Pancreas (tissue), 10 donors: ENCODE measurements at regions not wholly inside any gene's neighbourhood (a gene's known extent, or its start where the extent isn't known, plus 50 kb on each side); places are given as distances from the start of the nearest gene placed in this dataset.
A peak's percentile ranks its signal among the peaks of the same experiment; 100 is the strongest.
"Not testable (repeated sequence)": the region's sequence is repeated elsewhere in the genome, so short reads cannot be mapped to it uniquely, and the experiment has no call there.

Source experiments
- ATAC-seq, 4 donors: fragments of 200-7000 bp; cut with Tn5 transposase; one replicate each; pipeline versions ENCODE4 v1.8.0 to v1.9.1; 2020; ENCODE audit warnings: mild to moderate bottlenecking in 4 of 4, moderate library complexity in 4 of 4
- DNase-seq, 6 donors: peaks; one replicate each; pipeline ENCODE4 v3.0.0-alpha.2; 2020
- FAIRE-seq: peaks from 2 replicates; lab custom pipeline; 2012; peaks lifted over from hg19 to GRCh38; lab: Jason Lieb, UNC
- H3K27ac ChIP-seq, 4 donors: fragments of 200-600 bp; sonication (generic); 1 replicate in 3 of 4; 2 replicates in 1 of 4; pipeline versions ENCODE4 v1.5.0 to v1.8.0; 2020
- H3K27me3 ChIP-seq, 4 donors: fragments of 200-600 bp; one replicate each; pipeline ENCODE4 v1.8.0; 2021
- H3K36me3 ChIP-seq, 3 donors: fragments of 200-600 bp; sonication (generic) in 1 of 3; one replicate each; pipeline versions ENCODE4 v1.5.0 to v1.8.0; 2020 to 2021
- H3K4me1 ChIP-seq, 3 donors: fragments of 200-600 bp; one replicate each; pipeline ENCODE4 v1.8.0; 2021
- H3K4me3 ChIP-seq, 4 donors: fragments of 200-600 bp; sonication (generic) in 2 of 4; one replicate each; pipeline versions ENCODE4 v1.5.0 to v1.8.0; 2020 to 2021
- H3K9me3 ChIP-seq, 4 donors: fragments of 200-600 bp; one replicate each; pipeline ENCODE4 v1.8.0; 2021
- WGBS, 2 donors: extraction: QIAGEN DNeasy Blood & Tissue Kit; methylation state at CpG; one replicate each; pipeline ENCODE4 v1.1.7; 2013; 5-methylcytosine and 5-hydroxymethylcytosine counted together
- intact Hi-C, 3 donors: fragments of 100-400 bp; cut with DNase I; formaldehyde crosslinking; loops; one replicate each; pipeline versions ENCODE4 v1.11.1 to v1.14.2; 2022
- TF ChIP-seq, protein P1 (sequence below), 4 donors: fragments of 200-600 bp; sonication (generic) in 3 of 4; IDR thresholded peaks; one replicate each; pipeline versions ENCODE4 v1.5.0 to v1.8.0; 2021; ENCODE audit warnings: antibody characterized with exemption in 4 of 4
- donor health status: healthy with polysubstance abuse.
- donor health status: DM: no; HTN: no; CAD: no; lungs with moderate emphysema.
- donor health status: DM: no; HTN: no; CAD: no.
- donor health status: control.
- donor health status: control.
- donor health status: Bipolar disorder and iron deficiency.
- donor health status: DM: yes; HTN: yes; CAD: no.
- donor health status: DM: no; HTN: no; CAD: no.
- donor health status: DM: no; HTN: no; CAD: no.
- donor health status: DM: yes; HTN: yes; CAD: no.

DNA sequence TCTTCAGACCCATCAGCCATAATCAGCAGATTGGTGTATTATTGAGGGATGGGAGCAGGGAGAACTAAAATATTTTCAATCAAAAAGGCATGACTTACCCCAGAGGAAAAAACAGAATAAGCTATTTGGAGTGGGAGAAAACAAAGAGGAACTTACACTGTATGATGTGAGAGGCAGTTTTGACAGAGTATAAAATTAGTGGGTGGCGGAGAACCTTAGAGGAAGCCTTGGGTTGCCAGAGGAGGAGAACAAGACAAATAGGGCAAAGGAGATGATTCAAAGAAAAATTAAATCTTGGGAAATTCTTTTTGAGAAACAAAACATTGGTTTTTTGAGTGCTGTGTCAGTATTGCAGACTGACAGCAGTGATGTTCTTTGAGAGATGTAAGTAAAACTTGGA, 285.0 kb downstream of the C11orf87 start:
- Histone ChIP-seq H3K9me3 (no peaks in the 10 kb centered on the region), H3K27ac (no peak overlapping the region), H3K36me3 (no peaks in the 10 kb centered on the region), H3K4me1 (no peaks in the 10 kb centered on the region), H3K4me3 (no peak overlapping the region), H3K27me3 (no peaks in the 10 kb centered on the region)
- DNase-seq = no peak
- no peak for FAIRE-seq
- TF ChIP-seq, protein P1, sequence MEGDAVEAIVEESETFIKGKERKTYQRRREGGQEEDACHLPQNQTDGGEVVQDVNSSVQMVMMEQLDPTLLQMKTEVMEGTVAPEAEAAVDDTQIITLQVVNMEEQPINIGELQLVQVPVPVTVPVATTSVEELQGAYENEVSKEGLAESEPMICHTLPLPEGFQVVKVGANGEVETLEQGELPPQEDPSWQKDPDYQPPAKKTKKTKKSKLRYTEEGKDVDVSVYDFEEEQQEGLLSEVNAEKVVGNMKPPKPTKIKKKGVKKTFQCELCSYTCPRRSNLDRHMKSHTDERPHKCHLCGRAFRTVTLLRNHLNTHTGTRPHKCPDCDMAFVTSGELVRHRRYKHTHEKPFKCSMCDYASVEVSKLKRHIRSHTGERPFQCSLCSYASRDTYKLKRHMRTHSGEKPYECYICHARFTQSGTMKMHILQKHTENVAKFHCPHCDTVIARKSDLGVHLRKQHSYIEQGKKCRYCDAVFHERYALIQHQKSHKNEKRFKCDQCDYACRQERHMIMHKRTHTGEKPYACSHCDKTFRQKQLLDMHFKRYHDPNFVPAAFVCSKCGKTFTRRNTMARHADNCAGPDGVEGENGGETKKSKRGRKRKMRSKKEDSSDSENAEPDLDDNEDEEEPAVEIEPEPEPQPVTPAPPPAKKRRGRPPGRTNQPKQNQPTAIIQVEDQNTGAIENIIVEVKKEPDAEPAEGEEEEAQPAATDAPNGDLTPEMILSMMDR (IDR thresholded peaks at IDR 0.05) = no peak
- WGBS, 2 donors = 89 to 92% methylated on average over 1 of the region's 1 CpG
- intact Hi-C loops = no loop called here
- ATAC-seq = peak in 2 of 4 donors; percentile 67 to 72

DNA sequence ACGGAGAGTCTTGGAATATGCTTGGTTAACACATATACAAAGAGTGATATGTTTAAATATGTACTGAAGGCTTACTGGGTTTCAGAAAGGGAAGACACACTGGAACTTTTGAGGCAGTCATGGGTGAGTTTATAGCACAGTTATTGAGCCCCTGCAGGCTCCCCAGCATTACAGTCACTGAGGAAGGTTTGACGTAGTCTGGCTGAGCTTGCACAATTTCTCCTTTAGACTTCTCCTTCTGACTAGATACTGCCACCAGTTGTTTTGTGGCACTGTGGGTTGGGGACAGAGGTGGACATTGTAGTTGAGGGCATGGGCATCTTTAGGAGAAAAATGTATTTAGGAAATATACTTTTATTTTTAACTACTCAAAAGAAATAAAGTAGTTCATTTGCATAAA, 285.4 kb downstream of the C11orf87 start:
- H3K4me3 ChIP-seq = no peak overlapping the region
- ATAC-seq (peak in 2 of 4 donors; percentile 66 to 74), DNase-seq (no peak), FAIRE-seq (no peak)
- intact Hi-C loops = no loop called here
- H3K27ac ChIP-seq = no peak overlapping the region
- WGBS, 2 donors = 68 to 75% methylated on average over 2 of the region's 2 CpGs
- TF ChIP-seq, protein P1 (IDR thresholded peaks at IDR 0.05) = no peak
- H3K36me3 ChIP-seq = no peaks in the 10 kb centered on the region
- no peaks in the 10 kb centered on the region for H3K4me1 ChIP-seq
- H3K9me3 ChIP-seq = no peaks in the 10 kb centered on the region
- no peaks in the 10 kb centered on the region for H3K27me3 ChIP-seq

DNA sequence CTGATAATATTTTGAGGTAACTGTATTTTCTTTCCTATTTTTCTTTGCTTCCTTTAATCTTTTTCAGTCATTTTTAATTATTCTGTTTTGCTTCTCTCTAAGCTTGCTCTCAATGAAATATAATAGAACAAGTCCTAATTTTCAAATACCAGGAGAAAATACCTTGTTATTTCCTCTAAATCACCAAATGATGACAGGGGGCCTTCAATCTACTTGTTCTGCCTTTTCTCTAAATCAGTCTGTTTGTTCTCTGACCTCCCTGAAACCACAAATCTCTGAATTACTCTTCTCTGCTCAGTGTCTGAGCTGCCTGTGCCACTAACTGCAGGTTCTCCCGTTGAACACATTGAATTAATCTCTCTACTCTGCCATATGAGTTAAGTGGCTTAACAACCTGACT, 286.2 kb downstream of the C11orf87 start:
- TF ChIP-seq, protein P1 (IDR thresholded peaks at IDR 0.05) = no peak
- Histone ChIP-seq H3K36me3 (no peaks in the 10 kb centered on the region), H3K27ac (no peak overlapping the region), H3K4me3 (no peak overlapping the region), H3K9me3 (no peaks in the 10 kb centered on the region), H3K4me1 (no peaks in the 10 kb centered on the region), H3K27me3 (no peaks in the 10 kb centered on the region)
- no peak for FAIRE-seq
- DNase-seq = no peak
- ATAC-seq = no peak
- WGBS, 2 donors = 29 to 33% methylated on average over 1 of the region's 1 CpG
- intact Hi-C loops = no loop called here

DNA sequence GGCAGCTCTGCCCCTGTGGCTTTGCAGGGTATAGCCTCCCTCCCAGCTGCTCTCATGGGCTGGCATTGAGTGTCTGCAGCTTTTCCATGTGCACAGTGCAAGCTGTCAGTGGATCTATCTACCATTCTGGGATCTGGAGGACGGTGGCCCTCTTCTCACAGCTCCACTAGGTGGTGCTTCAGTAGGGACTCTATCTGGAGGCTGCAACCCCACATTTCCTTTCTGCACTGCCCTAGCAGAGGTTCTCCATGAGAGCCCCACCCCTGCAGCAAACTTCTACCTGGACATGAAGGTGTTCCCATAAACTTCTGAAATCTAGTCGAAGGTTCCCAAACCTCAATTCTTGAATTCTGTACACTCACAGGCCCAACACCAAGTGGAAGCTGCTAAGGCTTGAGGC, 292.5 kb downstream of the C11orf87 start:
- H3K27ac ChIP-seq, intact Hi-C loops, FAIRE-seq, H3K36me3 ChIP-seq, H3K27me3 ChIP-seq, H3K4me3 ChIP-seq, H3K9me3 ChIP-seq, ATAC-seq, DNase-seq, H3K4me1 ChIP-seq: not testable (repeated sequence)
- 67 to 87% methylated on average over 2 of the region's 2 CpGs for WGBS, 2 donors

DNA sequence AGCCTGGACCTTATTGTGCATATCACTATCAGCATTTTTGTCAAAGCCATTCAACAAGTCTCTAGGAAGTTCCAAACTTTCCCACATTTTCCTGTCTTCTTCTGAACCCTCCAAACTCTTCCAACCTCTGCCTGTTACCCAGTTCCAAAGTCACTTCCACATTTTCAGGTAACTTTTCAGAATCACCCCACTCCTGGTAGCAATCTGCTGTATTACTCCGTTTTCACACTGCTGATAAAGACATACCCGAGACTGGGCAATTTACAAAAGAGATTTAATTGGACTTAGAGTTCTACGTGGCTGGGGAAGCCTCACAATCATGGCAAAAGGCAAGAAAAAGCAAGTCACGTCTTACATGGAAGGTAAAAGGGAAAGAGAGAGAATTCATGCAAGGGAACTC, 293.4 kb downstream of the C11orf87 start:
- DNase-seq, FAIRE-seq, H3K4me3 ChIP-seq, H3K27me3 ChIP-seq, H3K9me3 ChIP-seq, ATAC-seq, H3K4me1 ChIP-seq, H3K36me3 ChIP-seq, H3K27ac ChIP-seq, intact Hi-C loops: not testable (repeated sequence)
- 45 to 66% methylated on average over 4 of the region's 4 CpGs for WGBS, 2 donors

DNA sequence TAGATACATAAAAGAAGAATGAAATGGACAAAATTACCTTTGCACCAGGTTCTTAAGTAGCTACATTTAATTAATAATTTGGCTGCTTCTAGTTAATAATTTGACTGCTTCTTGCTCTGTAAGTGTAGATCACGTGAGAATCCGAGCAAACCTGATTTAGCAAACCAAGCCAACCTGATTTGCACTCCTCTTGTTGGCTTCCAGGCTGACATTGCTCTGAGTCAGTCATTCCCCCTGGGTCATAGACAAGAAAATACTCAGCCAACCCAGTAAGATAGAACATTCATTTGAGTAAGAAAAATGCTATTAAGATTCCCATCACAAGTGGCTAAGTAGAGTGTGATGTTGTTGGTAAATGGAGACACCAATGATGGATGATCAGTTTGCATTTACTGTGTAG, 304.1 kb downstream of the C11orf87 start:
- DNase-seq = no peak
- WGBS, 2 donors = 44 to 53% methylated on average over 2 of the region's 2 CpGs
- H3K27me3 ChIP-seq = no peaks in the 10 kb centered on the region
- intact Hi-C loops = no loop called here
- H3K4me3 ChIP-seq = no peak overlapping the region
- no peak overlapping the region for H3K27ac ChIP-seq
- H3K9me3 ChIP-seq = no peaks in the 10 kb centered on the region
- H3K4me1 ChIP-seq = no peaks in the 10 kb centered on the region
- TF ChIP-seq, protein P1 (IDR thresholded peaks at IDR 0.05) = no peak
- no peak for FAIRE-seq
- no peaks in the 10 kb centered on the region for H3K36me3 ChIP-seq
- no peak for ATAC-seq
